GM18498 (cell line): ENCODE measurements at regions not wholly inside any gene's neighbourhood (a gene's known extent, or its start where the extent isn't known, plus 50 kb on each side); places are given as distances from the start of the nearest gene placed in this dataset.
"Not testable (repeated sequence)": the region's sequence is repeated elsewhere in the genome, so short reads cannot be mapped to it uniquely, and the experiment has no call there.

ENCODE experiments used
- ATAC-seq: cut with Tn5 transposase; IDR thresholded peaks from one replicate; pipeline ENCODE4 v1.9.1; 2021; ENCODE audit warnings: mild to moderate bottlenecking, moderate library complexity; ENCODE audit not compliant: unreplicated experiment

GRCh38 chr4:33437406-33437805, 2717.2 kb downstream of the PCDH7 start:
- no peak for ATAC-seq

- no peak for ATAC-seq
These were observed 2726.8 kb downstream of the PCDH7 start for GRCh38 chr4:33446953-33447352.

- no peak for ATAC-seq
These were observed 2728.8 kb downstream of the PCDH7 start for GRCh38 chr4:33448948-33449347.

GRCh38 chr4:33453436-33453835, 2733.3 kb downstream of the PCDH7 start:
- ATAC-seq = no peak

- ATAC-seq = no peak
These were observed 2733.7 kb downstream of the PCDH7 start for GRCh38 chr4:33453916-33454315.

- no peak for ATAC-seq
These were observed 2745.4 kb downstream of the PCDH7 start for GRCh38 chr4:33465565-33465964.

- ATAC-seq = no peak
These were observed 2747.1 kb downstream of the PCDH7 start for GRCh38 chr4:33467291-33467690.

- ATAC-seq = no peak
These were observed 2750.6 kb downstream of the PCDH7 start for GRCh38 chr4:33470805-33471204.

GRCh38 chr4:33477715-33478114, 2757.5 kb downstream of the PCDH7 start:
- ATAC-seq = no peak

- no peak for ATAC-seq
These were observed 2761.5 kb downstream of the ARAP2 start for GRCh38 chr4:33482773-33483172.

- ATAC-seq = no peak
These were observed 2759.2 kb downstream of the ARAP2 start for GRCh38 chr4:33485111-33485510.

GRCh38 chr4:33493231-33493630, 2751.1 kb downstream of the ARAP2 start:
- no peak for ATAC-seq

GRCh38 chr4:33494150-33494549, 2750.2 kb downstream of the ARAP2 start:
- ATAC-seq = no peak

- ATAC-seq = not testable (repeated sequence)
These were observed 2742.7 kb downstream of the ARAP2 start for GRCh38 chr4:33501587-33501986.

- ATAC-seq = peak; percentile 47
These were observed 2731.9 kb downstream of the ARAP2 start for GRCh38 chr4:33512397-33512796.

- no peak for ATAC-seq
These were observed 2725.5 kb downstream of the ARAP2 start for GRCh38 chr4:33518856-33519255.

GRCh38 chr4:33532821-33533220, 2711.5 kb downstream of the ARAP2 start:
- ATAC-seq = no peak

- ATAC-seq = no peak
These were observed 2707.4 kb downstream of the ARAP2 start for GRCh38 chr4:33536898-33537297.

- no peak for ATAC-seq
These were observed 2706.8 kb downstream of the ARAP2 start for GRCh38 chr4:33537527-33537926.

- no peak for ATAC-seq
These were observed 2700.3 kb downstream of the ARAP2 start for GRCh38 chr4:33543941-33544450.

- no peak for ATAC-seq
These were observed 2693.1 kb downstream of the ARAP2 start for GRCh38 chr4:33551244-33551643.

- ATAC-seq = no peak
These were observed 2683.1 kb downstream of the ARAP2 start for GRCh38 chr4:33561259-33561658.

GRCh38 chr4:33566649-33567048, 2677.7 kb downstream of the ARAP2 start:
- ATAC-seq = no peak

GRCh38 chr4:33577791-33578190, 2666.5 kb downstream of the ARAP2 start:
- ATAC-seq = no peak
